ENCODE measurements at regions not wholly inside any gene's neighbourhood (a gene's known extent, or its start where the extent isn't known, plus 50 kb on each side); places are given as distances from the start of the nearest gene placed in this dataset.

DNA sequence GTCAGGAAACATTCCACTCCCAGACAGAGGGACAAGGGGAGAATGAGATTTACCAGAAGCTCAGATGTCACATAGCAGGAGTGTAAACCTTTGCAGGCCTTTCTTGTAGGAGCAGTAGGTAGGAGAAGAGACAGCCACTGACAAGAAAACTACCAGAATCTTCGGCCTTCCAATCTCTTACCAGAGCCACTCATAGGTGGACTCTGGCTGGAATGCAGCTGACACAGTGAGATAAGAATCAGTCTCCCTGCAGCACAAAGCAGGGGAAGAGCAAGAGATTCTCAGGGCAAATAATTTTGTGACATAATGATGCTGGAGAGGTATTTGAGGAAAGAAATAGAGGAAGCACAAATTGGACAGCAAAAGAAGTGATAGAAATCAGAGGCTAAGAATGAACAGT lies 1534.5 kb downstream of the DPP10 start:
- TF ChIP-seq, protein P1, sequence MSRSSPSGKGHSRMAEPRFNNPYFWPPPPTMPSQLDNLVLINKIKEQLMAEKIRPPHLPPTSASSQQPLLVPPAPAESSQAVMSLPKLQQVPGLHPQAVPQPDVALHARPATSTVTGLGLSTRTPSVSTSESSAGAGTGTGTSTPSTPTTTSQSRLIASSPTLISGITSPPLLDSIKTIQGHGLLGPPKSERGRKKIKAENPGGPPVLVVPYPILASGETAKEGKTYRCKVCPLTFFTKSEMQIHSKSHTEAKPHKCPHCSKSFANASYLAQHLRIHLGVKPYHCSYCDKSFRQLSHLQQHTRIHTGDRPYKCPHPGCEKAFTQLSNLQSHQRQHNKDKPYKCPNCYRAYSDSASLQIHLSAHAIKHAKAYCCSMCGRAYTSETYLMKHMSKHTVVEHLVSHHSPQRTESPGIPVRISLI (tag by site-specific recombination; IDR thresholded peaks at IDR 0.05) = no peak
- TF ChIP-seq ZBTB17 (tag by site-specific recombination; IDR thresholded peaks at IDR 0.05) (no peak), GFI1B (tag by site-specific recombination; IDR thresholded peaks at IDR 0.05) (no peak), ZFP3 (tag by site-specific recombination; IDR thresholded peaks at IDR 0.05; ENCODE audit: low read depth) (no peak), RBAK (tag by site-specific recombination; IDR thresholded peaks at IDR 0.05) (no peak), ZNF423 (tag by site-specific recombination; IDR thresholded peaks at IDR 0.05) (no peak), ZNF146 (tag by site-specific recombination; IDR thresholded peaks at IDR 0.05) (no peak), ZNF48 (tag by site-specific recombination; IDR thresholded peaks at IDR 0.05) (no peak), ZNF324 (tag by site-specific recombination; IDR thresholded peaks at IDR 0.05) (no peak), ZNF626 (tag by site-specific recombination; IDR thresholded peaks at IDR 0.05) (no peak)
- TF ChIP-seq, protein P2, sequence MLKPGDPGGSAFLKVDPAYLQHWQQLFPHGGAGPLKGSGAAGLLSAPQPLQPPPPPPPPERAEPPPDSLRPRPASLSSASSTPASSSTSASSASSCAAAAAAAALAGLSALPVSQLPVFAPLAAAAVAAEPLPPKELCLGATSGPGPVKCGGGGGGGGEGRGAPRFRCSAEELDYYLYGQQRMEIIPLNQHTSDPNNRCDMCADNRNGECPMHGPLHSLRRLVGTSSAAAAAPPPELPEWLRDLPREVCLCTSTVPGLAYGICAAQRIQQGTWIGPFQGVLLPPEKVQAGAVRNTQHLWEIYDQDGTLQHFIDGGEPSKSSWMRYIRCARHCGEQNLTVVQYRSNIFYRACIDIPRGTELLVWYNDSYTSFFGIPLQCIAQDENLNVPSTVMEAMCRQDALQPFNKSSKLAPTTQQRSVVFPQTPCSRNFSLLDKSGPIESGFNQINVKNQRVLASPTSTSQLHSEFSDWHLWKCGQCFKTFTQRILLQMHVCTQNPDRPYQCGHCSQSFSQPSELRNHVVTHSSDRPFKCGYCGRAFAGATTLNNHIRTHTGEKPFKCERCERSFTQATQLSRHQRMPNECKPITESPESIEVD (tag by site-specific recombination; IDR thresholded peaks at IDR 0.05) = no peak
- TF ChIP-seq, protein P3, sequence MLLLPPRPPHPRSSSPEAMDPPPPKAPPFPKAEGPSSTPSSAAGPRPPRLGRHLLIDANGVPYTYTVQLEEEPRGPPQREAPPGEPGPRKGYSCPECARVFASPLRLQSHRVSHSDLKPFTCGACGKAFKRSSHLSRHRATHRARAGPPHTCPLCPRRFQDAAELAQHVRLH (tag by site-specific recombination; IDR thresholded peaks at IDR 0.05) = no peak
- TF ChIP-seq, protein P4, sequence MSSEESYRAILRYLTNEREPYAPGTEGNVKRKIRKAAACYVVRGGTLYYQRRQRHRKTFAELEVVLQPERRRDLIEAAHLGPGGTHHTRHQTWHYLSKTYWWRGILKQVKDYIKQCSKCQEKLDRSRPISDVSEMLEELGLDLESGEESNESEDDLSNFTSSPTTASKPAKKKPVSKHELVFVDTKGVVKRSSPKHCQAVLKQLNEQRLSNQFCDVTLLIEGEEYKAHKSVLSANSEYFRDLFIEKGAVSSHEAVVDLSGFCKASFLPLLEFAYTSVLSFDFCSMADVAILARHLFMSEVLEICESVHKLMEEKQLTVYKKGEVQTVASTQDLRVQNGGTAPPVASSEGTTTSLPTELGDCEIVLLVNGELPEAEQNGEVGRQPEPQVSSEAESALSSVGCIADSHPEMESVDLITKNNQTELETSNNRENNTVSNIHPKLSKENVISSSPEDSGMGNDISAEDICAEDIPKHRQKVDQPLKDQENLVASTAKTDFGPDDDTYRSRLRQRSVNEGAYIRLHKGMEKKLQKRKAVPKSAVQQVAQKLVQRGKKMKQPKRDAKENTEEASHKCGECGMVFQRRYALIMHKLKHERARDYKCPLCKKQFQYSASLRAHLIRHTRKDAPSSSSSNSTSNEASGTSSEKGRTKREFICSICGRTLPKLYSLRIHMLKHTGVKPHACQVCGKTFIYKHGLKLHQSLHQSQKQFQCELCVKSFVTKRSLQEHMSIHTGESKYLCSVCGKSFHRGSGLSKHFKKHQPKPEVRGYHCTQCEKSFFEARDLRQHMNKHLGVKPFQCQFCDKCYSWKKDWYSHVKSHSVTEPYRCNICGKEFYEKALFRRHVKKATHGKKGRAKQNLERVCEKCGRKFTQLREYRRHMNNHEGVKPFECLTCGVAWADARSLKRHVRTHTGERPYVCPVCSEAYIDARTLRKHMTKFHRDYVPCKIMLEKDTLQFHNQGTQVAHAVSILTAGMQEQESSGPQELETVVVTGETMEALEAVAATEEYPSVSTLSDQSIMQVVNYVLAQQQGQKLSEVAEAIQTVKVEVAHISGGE (tag by site-specific recombination; conservative IDR thresholded peaks at IDR 0.05; ENCODE audit: low read depth) = no peak
- TF ChIP-seq, protein P5, sequence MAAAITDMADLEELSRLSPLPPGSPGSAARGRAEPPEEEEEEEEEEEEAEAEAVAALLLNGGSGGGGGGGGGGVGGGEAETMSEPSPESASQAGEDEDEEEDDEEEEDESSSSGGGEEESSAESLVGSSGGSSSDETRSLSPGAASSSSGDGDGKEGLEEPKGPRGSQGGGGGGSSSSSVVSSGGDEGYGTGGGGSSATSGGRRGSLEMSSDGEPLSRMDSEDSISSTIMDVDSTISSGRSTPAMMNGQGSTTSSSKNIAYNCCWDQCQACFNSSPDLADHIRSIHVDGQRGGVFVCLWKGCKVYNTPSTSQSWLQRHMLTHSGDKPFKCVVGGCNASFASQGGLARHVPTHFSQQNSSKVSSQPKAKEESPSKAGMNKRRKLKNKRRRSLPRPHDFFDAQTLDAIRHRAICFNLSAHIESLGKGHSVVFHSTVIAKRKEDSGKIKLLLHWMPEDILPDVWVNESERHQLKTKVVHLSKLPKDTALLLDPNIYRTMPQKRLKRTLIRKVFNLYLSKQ (tag by site-specific recombination; IDR thresholded peaks at IDR 0.05; ENCODE audit: borderline replicate concordance) = no peak
- TF ChIP-seq, protein P6, sequence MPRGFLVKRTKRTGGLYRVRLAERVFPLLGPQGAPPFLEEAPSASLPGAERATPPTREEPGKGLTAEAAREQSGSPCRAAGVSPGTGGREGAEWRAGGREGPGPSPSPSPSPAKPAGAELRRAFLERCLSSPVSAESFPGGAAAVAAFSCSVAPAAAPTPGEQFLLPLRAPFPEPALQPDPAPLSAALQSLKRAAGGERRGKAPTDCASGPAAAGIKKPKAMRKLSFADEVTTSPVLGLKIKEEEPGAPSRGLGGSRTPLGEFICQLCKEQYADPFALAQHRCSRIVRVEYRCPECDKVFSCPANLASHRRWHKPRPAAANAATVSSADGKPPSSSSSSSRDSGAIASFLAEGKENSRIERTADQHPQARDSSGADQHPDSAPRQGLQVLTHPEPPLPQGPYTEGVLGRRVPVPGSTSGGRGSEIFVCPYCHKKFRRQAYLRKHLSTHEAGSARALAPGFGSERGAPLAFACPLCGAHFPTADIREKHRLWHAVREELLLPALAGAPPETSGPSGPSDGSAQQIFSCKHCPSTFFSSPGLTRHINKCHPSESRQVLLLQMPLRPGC (tag by site-specific recombination; IDR thresholded peaks at IDR 0.05) = no peak

DNA sequence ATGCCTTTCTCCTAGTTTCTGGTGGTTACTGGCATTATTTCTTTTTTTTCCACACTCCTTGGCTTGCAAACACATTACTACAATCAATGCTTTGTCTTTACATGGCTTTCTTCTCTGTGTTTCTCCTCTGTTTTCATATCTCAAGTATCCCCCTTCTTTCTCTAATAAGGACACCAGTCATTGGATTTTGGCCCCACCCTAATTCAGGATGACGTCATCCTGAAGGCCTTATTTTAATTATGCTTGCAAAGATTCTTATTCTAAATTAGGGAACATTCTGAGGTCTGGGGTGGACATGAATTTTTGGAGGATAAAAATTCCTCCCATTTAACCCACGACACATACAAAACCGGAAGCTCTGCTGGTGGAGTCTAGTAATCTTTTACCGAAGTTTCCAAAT lies 1556.6 kb downstream of the DPP10 start:
- CTCF ChIA-PET = no interaction called here
- H3K9me3 ChIP-seq (ENCODE audit: control insufficient read depth, insufficient read depth, low read depth, low read length) = no peaks in the 10 kb centered on the region
- H3K4me3 ChIP-seq (ENCODE audit: low read depth, low read length) = no peak overlapping the region
- H3K36me3 ChIP-seq (ENCODE audit: control insufficient read depth in 2 of 2, insufficient read depth in 1 of 2, low read length in 2 of 2) = no peaks in the 10 kb centered on the region
- H3K27ac ChIP-seq (ENCODE audit: extremely low read depth, low read depth, low read length) = no peak overlapping the region
- H3K4me1 ChIP-seq (ENCODE audit: control insufficient read depth, insufficient read depth, low read length) = no peaks in the 10 kb centered on the region
- POLR2A ChIA-PET = no interaction called here
- TF ChIP-seq, protein P7, sequence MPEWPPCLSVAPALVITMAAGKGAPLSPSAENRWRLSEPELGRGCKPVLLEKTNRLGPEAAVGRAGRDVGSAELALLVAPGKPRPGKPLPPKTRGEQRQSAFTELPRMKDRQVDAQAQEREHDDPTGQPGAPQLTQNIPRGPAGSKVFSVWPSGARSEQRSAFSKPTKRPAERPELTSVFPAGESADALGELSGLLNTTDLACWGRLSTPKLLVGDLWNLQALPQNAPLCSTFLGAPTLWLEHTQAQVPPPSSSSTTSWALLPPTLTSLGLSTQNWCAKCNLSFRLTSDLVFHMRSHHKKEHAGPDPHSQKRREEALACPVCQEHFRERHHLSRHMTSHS (tag by site-specific recombination; IDR thresholded peaks at IDR 0.05) = no peak
- TF ChIP-seq WT1 (tag by site-specific recombination; IDR thresholded peaks at IDR 0.05) (no peak), ZNF585B (tag by site-specific recombination; IDR thresholded peaks at IDR 0.05) (no peak), ZBTB21 (tag by site-specific recombination; IDR thresholded peaks at IDR 0.05) (no peak), ZNF510 (tag by site-specific recombination; IDR thresholded peaks at IDR 0.05; ENCODE audit: insufficient replicate concordance) (no peak), ZNF354C (tag by site-specific recombination; IDR thresholded peaks at IDR 0.05; ENCODE audit: borderline replicate concordance, low read depth) (no peak), ZNF394 (tag by site-specific recombination; IDR thresholded peaks at IDR 0.05; ENCODE audit: borderline replicate concordance) (no peak), ZBTB17 (tag by site-specific recombination; IDR thresholded peaks at IDR 0.05) (no peak), IKZF3 (tag by site-specific recombination; IDR thresholded peaks at IDR 0.05) (no peak)

More for the DNA sequence above, 1534.5 kb downstream of the DPP10 start:
- ChIA-PET POLR2A (no interaction called here), CTCF (no interaction called here)
- H3K27ac ChIP-seq (ENCODE audit: extremely low read depth, low read depth, low read length) = no peak overlapping the region
- no peaks in the 10 kb centered on the region for H3K9me3 ChIP-seq (ENCODE audit: control insufficient read depth, insufficient read depth, low read depth, low read length)
- no peaks in the 10 kb centered on the region for H3K4me1 ChIP-seq (ENCODE audit: control insufficient read depth, insufficient read depth, low read length)
- H3K4me3 ChIP-seq (ENCODE audit: low read depth, low read length) = no peak overlapping the region
- H3K36me3 ChIP-seq (ENCODE audit: control insufficient read depth in 2 of 2, insufficient read depth in 1 of 2, low read length in 2 of 2) = no peaks in the 10 kb centered on the region

Data from HEK293 (cell line).